H1 (cell line): ENCODE measurements at regions not wholly inside any gene's neighbourhood (a gene's known extent, or its start where the extent isn't known, plus 50 kb on each side); places are given as distances from the start of the nearest gene placed in this dataset.

ENCODE experiments used
- CTCF ChIA-PET: fragments of 300-600 bp; sonication (Branson Sonifier 250); formaldehyde crosslinking; loops from one replicate; lab custom pipeline; 2021; ENCODE audit not compliant: partially characterized antibody; lab: Charles Lee
- POLR2A ChIA-PET: fragments of 300-600 bp; sonication (Branson Sonifier 250); formaldehyde crosslinking; loops from one replicate; lab custom pipeline; 2021; ENCODE audit warnings: inconsistent platforms; ENCODE audit not compliant: partially characterized antibody; lab: Charles Lee
- DNase-seq, 2 experiments: peaks; one replicate each; pipeline versions ENCODE4 v3.0.0 to v3.0.0-alpha.2; 2010 to 2022; ENCODE audit warnings: low spot score in 2 of 2, low read depth in 1 of 2, mixed read lengths in 1 of 2
- FAIRE-seq: peaks from 2 replicates; lab custom pipeline; 2011; peaks lifted over from hg19 to GRCh38; lab: Jason Lieb, UNC
- H2AFZ ChIP-seq: 2 replicates; pipeline ENCODE4 v1.8.1; 2012; ENCODE audit warnings: low read length, inconsistent platforms
- H2AK5ac ChIP-seq: 2 replicates; pipeline ENCODE4 v1.6.1; 2013; ENCODE audit warnings: low read depth, low read length
- H2BK120ac ChIP-seq: replicated peaks from 2 replicates; pipeline ENCODE3; 2013; ENCODE audit warnings: low read depth, low read length, inconsistent platforms
- H2BK12ac ChIP-seq: 2 replicates; pipeline ENCODE4 v1.6.1; 2013; ENCODE audit warnings: low read depth, low read length
- H2BK15ac ChIP-seq: 2 replicates; pipeline ENCODE4 v1.6.1; 2013; ENCODE audit warnings: low read length
- H2BK20ac ChIP-seq: 2 replicates; pipeline ENCODE4 v1.6.1; 2013; ENCODE audit warnings: low read length
- H2BK5ac ChIP-seq: 2 replicates; pipeline ENCODE4 v1.6.1; 2013; ENCODE audit warnings: low read depth, low read length
- H3K14ac ChIP-seq: 2 replicates; pipeline ENCODE4 v1.6.1; 2013; ENCODE audit warnings: inconsistent platforms; ENCODE audit not compliant: insufficient read length
- H3K18ac ChIP-seq: 2 replicates; pipeline ENCODE4 v1.6.1; 2013; ENCODE audit warnings: low read length; ENCODE audit errors: extremely low read depth
- H3K23ac ChIP-seq: 2 replicates; pipeline ENCODE4 v1.6.1; 2013; ENCODE audit warnings: inconsistent platforms; ENCODE audit not compliant: insufficient read length
- H3K23me2 ChIP-seq: 2 replicates; pipeline ENCODE4 v1.6.1; 2013; ENCODE audit warnings: low read depth, low read length
- H3K27ac ChIP-seq: 2 replicates; pipeline ENCODE4 v1.6.1; 2011; ENCODE audit warnings: low read depth, low read length, inconsistent platforms
- H3K27me3 ChIP-seq, 4 experiments: replicated peaks in 1 of 4; 1 replicate in 1 of 4; 2 replicates in 3 of 4; pipeline versions ENCODE4 v1.6.1 to v1.8.1; 2011 to 2013; ENCODE audit warnings: low read length in 3 of 4, mild to moderate bottlenecking in 3 of 4, inconsistent platforms in 2 of 4, mixed read lengths in 2 of 4, moderate library complexity in 1 of 4; ENCODE audit not compliant: control insufficient read depth in 3 of 4, insufficient read depth in 3 of 4; ENCODE audit errors: extremely low read depth in 1 of 4
- H3K36me3 ChIP-seq, 4 experiments: 2 replicates each; pipeline versions ENCODE4 v1.6.1 to v1.8.1; 2011 to 2013; ENCODE audit warnings: mild to moderate bottlenecking in 4 of 4, low read length in 3 of 4, moderate library complexity in 2 of 4, control low read depth in 1 of 4, inconsistent platforms in 1 of 4; ENCODE audit not compliant: insufficient read depth in 4 of 4, control insufficient read depth in 2 of 4
- H3K4ac ChIP-seq: replicated peaks from 2 replicates; pipeline ENCODE3; 2013; ENCODE audit warnings: low read length, low read depth, mixed read lengths, inconsistent platforms; ENCODE audit not compliant: insufficient read length
- H3K4me1 ChIP-seq, 4 experiments: replicated peaks in 1 of 4; 1 replicate in 1 of 4; 2 replicates in 3 of 4; pipeline versions ENCODE4 v1.6.1 to v1.8.1; 2011 to 2013; ENCODE audit warnings: low read length in 3 of 4, inconsistent platforms in 2 of 4, mixed read lengths in 1 of 4; ENCODE audit not compliant: insufficient read depth in 4 of 4, control insufficient read depth in 3 of 4
- H3K4me2 ChIP-seq, 2 experiments: 2 replicates each; pipeline versions ENCODE4 v1.6.1 to v1.8.1; 2011 to 2013; ENCODE audit warnings: low read depth in 2 of 2, low read length in 2 of 2, control low read depth in 1 of 2, inconsistent platforms in 1 of 2, mild to moderate bottlenecking in 1 of 2; ENCODE audit not compliant: insufficient read depth in 1 of 2
- H3K4me3 ChIP-seq, 4 experiments: fragments of 200-600, 300-600 bp in 1 of 4; sonication (generic), shearing (Covaris generic), sonication (Bioruptor Twin) in 1 of 4; 2 replicates each; pipeline versions ENCODE4 v1.5.1 to v1.8.1; 2011 to 2016; ENCODE audit warnings: low read length in 4 of 4, low read depth in 3 of 4, control low read depth in 2 of 4, inconsistent platforms in 2 of 4, mild to moderate bottlenecking in 2 of 4, mixed read lengths in 1 of 4, moderate library complexity in 1 of 4; ENCODE audit not compliant: insufficient read depth in 2 of 4; ENCODE audit errors: extremely low read depth in 1 of 4
- H3K56ac ChIP-seq: replicated peaks from 2 replicates; pipeline ENCODE3; 2013; ENCODE audit warnings: low read depth, mild to moderate bottlenecking, mixed read lengths, low read length, inconsistent platforms; ENCODE audit not compliant: insufficient read length
- H3K79me1 ChIP-seq: 2 replicates; pipeline ENCODE4 v1.6.1; 2013; ENCODE audit warnings: low read depth, low read length, control low read depth
- H3K79me2 ChIP-seq, 2 experiments: 2 replicates each; pipeline versions ENCODE4 v1.6.1 to v1.8.1; 2012 to 2013; ENCODE audit warnings: low read length in 2 of 2, mild to moderate bottlenecking in 2 of 2, inconsistent platforms in 1 of 2; ENCODE audit not compliant: insufficient read depth in 2 of 2, control insufficient read depth in 1 of 2
- H3K9ac ChIP-seq, 4 experiments: replicated peaks in 1 of 4; 1 replicate in 1 of 4; 2 replicates in 3 of 4; pipeline versions ENCODE4 v1.6.1 to v1.8.1; 2011 to 2013; ENCODE audit warnings: low read depth in 3 of 4, low read length in 3 of 4, control low read depth in 2 of 4, mild to moderate bottlenecking in 2 of 4, moderate library complexity in 2 of 4, inconsistent platforms in 1 of 4; ENCODE audit errors: extremely low read depth in 1 of 4
- H3K9me3 ChIP-seq, 2 experiments: 2 replicates each; pipeline versions ENCODE4 v1.6.1 to v1.8.1; 2012 to 2013; ENCODE audit warnings: mild to moderate bottlenecking in 2 of 2, moderate library complexity in 2 of 2, control low read depth in 1 of 2, inconsistent platforms in 1 of 2, low read depth in 1 of 2, low read length in 1 of 2, mixed read lengths in 1 of 2; ENCODE audit not compliant: insufficient read depth in 2 of 2
- H4K20me1 ChIP-seq, 2 experiments: replicated peaks in 1 of 2; 2 replicates each; pipeline versions ENCODE3 to v1.8.1; 2011 to 2013; ENCODE audit warnings: inconsistent platforms in 2 of 2, low read length in 2 of 2, mild to moderate bottlenecking in 1 of 2; ENCODE audit not compliant: insufficient read depth in 2 of 2, control insufficient read depth in 1 of 2
- H4K5ac ChIP-seq: 2 replicates; pipeline ENCODE4 v1.6.1; 2013; ENCODE audit warnings: low read length, low read depth, mixed read lengths, inconsistent platforms; ENCODE audit not compliant: insufficient read length
- H4K8ac ChIP-seq: 2 replicates; pipeline ENCODE4 v1.8.0; 2013; ENCODE audit warnings: mild to moderate bottlenecking, moderate library complexity, low read length, inconsistent platforms; ENCODE audit not compliant: insufficient read depth; ENCODE audit errors: extremely low read depth
- H4K91ac ChIP-seq: replicated peaks from 2 replicates; pipeline ENCODE3; 2013; ENCODE audit warnings: low read length, mixed read lengths, inconsistent platforms; ENCODE audit not compliant: insufficient read length
- CBX8 ChIP-seq: fragments of 300-800, 300-1000 bp; sonication (generic); IDR thresholded peaks from 2 replicates; pipeline ENCODE4 v1.7.1; 2016; ENCODE audit warnings: low read depth, low read length, borderline replicate concordance
- KDM1A ChIP-seq: fragments of 200-600, 300-600 bp; sonication (generic); IDR thresholded peaks from 2 replicates; pipeline ENCODE4 v1.7.1; 2016; ENCODE audit warnings: mild to moderate bottlenecking, low read length, borderline replicate concordance
- KDM5A ChIP-seq: fragments of 200-600 bp; IDR thresholded peaks from 2 replicates; pipeline ENCODE4 v1.7.1; 2012; ENCODE audit warnings: mild to moderate bottlenecking, low read length, inconsistent platforms, mixed read lengths
- SIRT6 ChIP-seq: IDR thresholded peaks from one replicate; pipeline ENCODE4 v1.7.1; 2012; ENCODE audit warnings: low read length, inconsistent platforms
- SP2 ChIP-seq: IDR thresholded peaks from 2 replicates; pipeline ENCODE4 v1.6.1; 2012; ENCODE audit warnings: mild to moderate bottlenecking, low read length, inconsistent platforms
- WGBS, 2 experiments: shearing (Covaris generic) in 1 of 2; methylation state at CpG; one replicate each; pipeline versions ENCODE4 v1.1.6 to v1.1.7; 2013 to 2015; ENCODE audit warnings: low lambda C conversion rate in 2 of 2, mixed read lengths in 2 of 2, inconsistent platforms in 1 of 2, low coverage in 1 of 2, missing lambda C conversion rate in 1 of 2; ENCODE audit not compliant: insufficient replicate concordance in 2 of 2, insufficient coverage in 1 of 2, insufficient read length in 1 of 2; ENCODE audit errors: extremely low coverage in 1 of 2, missing lambda C conversion rate in 1 of 2; 5-methylcytosine and 5-hydroxymethylcytosine counted together
- TF ChIP-seq, protein P1 (sequence below): IDR thresholded peaks from 2 replicates; pipeline ENCODE4 v1.6.1; 2011; ENCODE audit warnings: low read length, improper control_type of control experiment

GRCh38 chr2:220552790-220553535, 925.5 kb downstream of the SLC4A3 start:
- TF ChIP-seq KDM1A (no peak), CBX8 (no peak), KDM5A (no peak), SP2 (no peak), SIRT6 (no peak)
- TF ChIP-seq, protein P1, sequence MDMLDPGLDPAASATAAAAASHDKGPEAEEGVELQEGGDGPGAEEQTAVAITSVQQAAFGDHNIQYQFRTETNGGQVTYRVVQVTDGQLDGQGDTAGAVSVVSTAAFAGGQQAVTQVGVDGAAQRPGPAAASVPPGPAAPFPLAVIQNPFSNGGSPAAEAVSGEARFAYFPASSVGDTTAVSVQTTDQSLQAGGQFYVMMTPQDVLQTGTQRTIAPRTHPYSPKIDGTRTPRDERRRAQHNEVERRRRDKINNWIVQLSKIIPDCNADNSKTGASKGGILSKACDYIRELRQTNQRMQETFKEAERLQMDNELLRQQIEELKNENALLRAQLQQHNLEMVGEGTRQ = no peak
- H3K23me2 ChIP-seq = peaks cover 2% of the 10 kb centered on the region; the same call in 1 of the 2 replicates
- no peak overlapping the region for H3K4ac ChIP-seq
- no peaks in the 10 kb centered on the region for H3K4me1 ChIP-seq
- no peaks in the 10 kb centered on the region for H3K36me3 ChIP-seq
- H3K27me3 ChIP-seq = no peaks in the 10 kb centered on the region
- DNase-seq (no peak), FAIRE-seq (no peak)
- H3K79me2 ChIP-seq = no peaks in the 10 kb centered on the region
- CTCF ChIA-PET = no interaction called here
- no peak overlapping the region for H2AK5ac ChIP-seq
- H2BK20ac ChIP-seq = no peak overlapping the region
- no peak overlapping the region for H2BK120ac ChIP-seq
- H3K79me1 ChIP-seq = no peaks in the 10 kb centered on the region
- H4K20me1 ChIP-seq = no peaks in the 10 kb centered on the region
- no peak overlapping the region for H4K91ac ChIP-seq
- no peak overlapping the region for H4K5ac ChIP-seq
- POLR2A ChIA-PET = no interaction called here
- no peak overlapping the region for H3K56ac ChIP-seq
- H3K4me3 ChIP-seq = no peak overlapping the region
- no peak overlapping the region for H2AFZ ChIP-seq
- no peak overlapping the region for H3K23ac ChIP-seq
- H3K9me3 ChIP-seq = no peaks in the 10 kb centered on the region
- WGBS, 2 experiments = 93% methylated on average over 7 of the region's 7 CpGs; no CpG with 5 or more reads in 1 of the 2 experiments
- no peak overlapping the region for H3K14ac ChIP-seq
- H3K4me2 ChIP-seq = no peak overlapping the region
- no peak overlapping the region for H2BK15ac ChIP-seq
- H3K27ac ChIP-seq = no peak overlapping the region
- no peak overlapping the region for H3K9ac ChIP-seq
- H3K18ac ChIP-seq = no peak overlapping the region
- no peak overlapping the region for H2BK5ac ChIP-seq
- H4K8ac ChIP-seq = no peak overlapping the region
- H2BK12ac ChIP-seq = no peak overlapping the region
